ENCODE measurements at regions not wholly inside any gene's neighbourhood (a gene's known extent, or its start where the extent isn't known, plus 50 kb on each side); places are given as distances from the start of the nearest gene placed in this dataset.

DNA sequence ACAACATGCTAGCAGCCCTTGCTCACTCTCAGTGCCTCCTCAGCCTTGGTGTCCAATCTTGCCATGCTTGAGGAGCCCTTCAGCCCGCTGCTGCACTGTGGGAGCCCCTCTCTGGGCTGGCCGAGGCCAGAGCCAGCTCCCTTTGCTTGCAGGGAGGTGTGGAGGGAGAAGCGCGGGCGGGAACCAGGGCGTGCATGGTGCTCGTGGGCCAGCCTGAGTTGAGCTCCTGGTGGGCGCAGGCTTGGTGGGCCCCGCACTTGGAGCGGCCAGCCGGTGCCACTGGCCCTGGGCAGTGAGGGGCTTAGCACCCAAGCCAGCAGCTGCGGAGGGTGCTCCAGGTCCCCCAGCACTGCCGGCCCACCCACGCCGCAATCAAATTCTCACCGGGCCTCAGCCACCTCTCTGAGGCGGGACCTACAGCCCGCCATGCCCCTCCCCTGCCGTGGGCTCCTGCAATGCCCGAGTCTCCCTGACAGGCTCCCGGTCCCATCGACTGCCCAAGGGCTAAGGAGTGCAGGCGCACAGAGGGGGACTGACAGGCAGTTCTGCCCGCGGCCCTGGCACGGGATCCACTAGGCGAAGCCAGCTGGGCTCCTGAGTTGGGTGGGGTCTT lies 333.5 kb downstream of the KCNN2 start:
- Histone ChIP-seq H3K9me3 (replicated peaks in 1 of 3) (no peaks in the 10 kb centered on the region), H3K27me3 (no peaks in the 10 kb centered on the region), H3K4me3 (no peak overlapping the region), H3K27ac (no peak overlapping the region), H3K4me1 (replicated peaks in 1 of 2) (no peaks in the 10 kb centered on the region), H3K36me3 (replicated peaks in 1 of 2) (no peaks in the 10 kb centered on the region)
- WGBS, 4 donors = 89 to 96% (median 94%) methylated on average over 15 to 27 of the region's 27 CpGs
- intact Hi-C loops (cut with DNase I) = no loop called here
- TF ChIP-seq, protein P1, sequence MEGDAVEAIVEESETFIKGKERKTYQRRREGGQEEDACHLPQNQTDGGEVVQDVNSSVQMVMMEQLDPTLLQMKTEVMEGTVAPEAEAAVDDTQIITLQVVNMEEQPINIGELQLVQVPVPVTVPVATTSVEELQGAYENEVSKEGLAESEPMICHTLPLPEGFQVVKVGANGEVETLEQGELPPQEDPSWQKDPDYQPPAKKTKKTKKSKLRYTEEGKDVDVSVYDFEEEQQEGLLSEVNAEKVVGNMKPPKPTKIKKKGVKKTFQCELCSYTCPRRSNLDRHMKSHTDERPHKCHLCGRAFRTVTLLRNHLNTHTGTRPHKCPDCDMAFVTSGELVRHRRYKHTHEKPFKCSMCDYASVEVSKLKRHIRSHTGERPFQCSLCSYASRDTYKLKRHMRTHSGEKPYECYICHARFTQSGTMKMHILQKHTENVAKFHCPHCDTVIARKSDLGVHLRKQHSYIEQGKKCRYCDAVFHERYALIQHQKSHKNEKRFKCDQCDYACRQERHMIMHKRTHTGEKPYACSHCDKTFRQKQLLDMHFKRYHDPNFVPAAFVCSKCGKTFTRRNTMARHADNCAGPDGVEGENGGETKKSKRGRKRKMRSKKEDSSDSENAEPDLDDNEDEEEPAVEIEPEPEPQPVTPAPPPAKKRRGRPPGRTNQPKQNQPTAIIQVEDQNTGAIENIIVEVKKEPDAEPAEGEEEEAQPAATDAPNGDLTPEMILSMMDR (IDR thresholded peaks at IDR 0.05) = no peak
- no peak for TF ChIP-seq POLR2A (IDR thresholded peaks at IDR 0.05)
- no peak for DNase-seq

DNA sequence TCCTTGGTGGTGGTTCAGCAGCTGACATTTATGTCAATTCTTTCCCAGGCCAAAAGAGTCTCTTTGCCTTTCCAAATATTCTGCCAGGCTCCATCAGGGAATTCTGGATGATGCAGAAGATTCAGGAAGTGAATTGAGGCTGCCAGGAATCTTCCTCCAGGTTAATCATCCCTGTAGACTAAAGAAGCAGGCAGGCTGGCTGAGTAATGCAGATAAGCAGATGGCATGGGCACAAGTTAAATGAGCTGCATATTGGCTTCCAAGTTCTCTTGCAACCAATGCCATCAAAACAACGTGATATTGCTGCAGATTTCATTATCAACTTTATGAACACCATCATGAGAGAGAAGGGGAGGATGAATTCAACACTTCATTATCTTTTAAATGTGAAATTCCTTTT lies 324.5 kb downstream of the KCNN2 start:
- intact Hi-C loops (cut with DNase I) = no loop called here
- Histone ChIP-seq H3K27me3 (no peaks in the 10 kb centered on the region), H3K4me1 (replicated peaks in 1 of 2) (no peaks in the 10 kb centered on the region), H3K4me3 (no peak overlapping the region), H3K36me3 (replicated peaks in 1 of 2) (no peaks in the 10 kb centered on the region), H3K27ac (no peak overlapping the region), H3K9me3 (replicated peaks in 1 of 3) (no peaks in the 10 kb centered on the region)
- TF ChIP-seq POLR2A (IDR thresholded peaks at IDR 0.05) = no peak
- TF ChIP-seq, protein P1 (IDR thresholded peaks at IDR 0.05) = no peak
- WGBS, 4 donors = 35 to 62% (median 42%) methylated on average over 1 of the region's 1 CpG
- no peak for DNase-seq

DNA sequence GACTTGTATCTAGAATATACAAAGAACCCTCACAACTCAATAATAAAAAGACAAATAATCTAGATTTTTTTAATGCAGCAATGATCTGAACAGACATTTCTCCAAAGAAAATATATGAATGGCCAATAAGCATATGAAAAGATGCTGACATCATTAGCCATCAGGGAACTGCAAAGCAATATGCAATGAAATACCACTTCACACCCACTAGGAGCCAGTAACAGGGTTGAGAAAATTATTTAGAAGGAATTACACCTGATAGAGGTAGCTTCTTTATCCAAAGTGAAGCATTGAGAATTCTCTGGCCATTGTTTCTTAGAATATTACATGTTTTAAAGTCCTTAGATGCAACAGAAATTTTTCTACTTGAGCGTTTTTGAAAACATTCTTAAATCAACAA lies 316.9 kb downstream of the KCNN2 start:
- Histone ChIP-seq H3K9me3 (replicated peaks in 1 of 3) (no peaks in the 10 kb centered on the region), H3K4me3 (no peak overlapping the region), H3K27ac (no peak overlapping the region), H3K36me3 (replicated peaks in 1 of 2) (no peaks in the 10 kb centered on the region), H3K27me3 (no peaks in the 10 kb centered on the region), H3K4me1 (replicated peaks in 1 of 2) (no peaks in the 10 kb centered on the region)
- 63 to 75% (median 72%) methylated on average over 1 of the region's 1 CpG for WGBS, 4 donors
- intact Hi-C loops (cut with DNase I) = no loop called here
- DNase-seq = no peak
- TF ChIP-seq, protein P1 (IDR thresholded peaks at IDR 0.05) = no peak
- TF ChIP-seq POLR2A (IDR thresholded peaks at IDR 0.05) = no peak

DNA sequence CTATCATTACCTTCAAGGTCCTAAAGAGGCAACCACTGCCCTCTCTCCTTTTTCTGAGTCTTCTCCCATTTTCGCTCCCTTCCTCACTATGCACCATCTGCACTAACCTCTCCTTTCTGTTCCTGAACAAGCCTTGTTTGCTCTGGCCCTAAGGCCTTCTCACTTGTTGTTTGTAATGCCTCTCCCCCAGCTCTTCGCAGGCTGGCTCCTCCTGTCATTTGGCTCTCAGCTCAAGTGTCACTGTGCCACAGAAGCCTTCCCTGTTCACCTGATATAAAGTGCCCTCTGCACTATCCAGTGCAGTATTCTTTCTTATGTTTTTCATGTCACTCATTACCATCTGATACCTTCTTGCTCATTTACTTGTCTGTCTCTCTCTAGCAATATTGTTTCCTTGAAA lies 303.7 kb downstream of the KCNN2 start:
- no peak overlapping the region for H3K4me3 ChIP-seq
- no peaks in the 10 kb centered on the region for H3K36me3 ChIP-seq (replicated peaks in 1 of 2)
- 79 to 84% (median 82%) methylated on average over 2 of the region's 2 CpGs for WGBS, 4 donors
- TF ChIP-seq, protein P1 (IDR thresholded peaks at IDR 0.05) = no peak
- no peak for TF ChIP-seq POLR2A (IDR thresholded peaks at IDR 0.05)
- no peak overlapping the region for H3K27ac ChIP-seq
- no peak for DNase-seq
- intact Hi-C loops (cut with DNase I) = no loop called here
- H3K9me3 ChIP-seq (replicated peaks in 1 of 3) = no peaks in the 10 kb centered on the region
- H3K4me1 ChIP-seq (replicated peaks in 1 of 2) = no peaks in the 10 kb centered on the region
- no peaks in the 10 kb centered on the region for H3K27me3 ChIP-seq
